ENCODE measurements at regions not wholly inside any gene's neighbourhood (a gene's known extent, or its start where the extent isn't known, plus 50 kb on each side); places are given as distances from the start of the nearest gene placed in this dataset.

DNA sequence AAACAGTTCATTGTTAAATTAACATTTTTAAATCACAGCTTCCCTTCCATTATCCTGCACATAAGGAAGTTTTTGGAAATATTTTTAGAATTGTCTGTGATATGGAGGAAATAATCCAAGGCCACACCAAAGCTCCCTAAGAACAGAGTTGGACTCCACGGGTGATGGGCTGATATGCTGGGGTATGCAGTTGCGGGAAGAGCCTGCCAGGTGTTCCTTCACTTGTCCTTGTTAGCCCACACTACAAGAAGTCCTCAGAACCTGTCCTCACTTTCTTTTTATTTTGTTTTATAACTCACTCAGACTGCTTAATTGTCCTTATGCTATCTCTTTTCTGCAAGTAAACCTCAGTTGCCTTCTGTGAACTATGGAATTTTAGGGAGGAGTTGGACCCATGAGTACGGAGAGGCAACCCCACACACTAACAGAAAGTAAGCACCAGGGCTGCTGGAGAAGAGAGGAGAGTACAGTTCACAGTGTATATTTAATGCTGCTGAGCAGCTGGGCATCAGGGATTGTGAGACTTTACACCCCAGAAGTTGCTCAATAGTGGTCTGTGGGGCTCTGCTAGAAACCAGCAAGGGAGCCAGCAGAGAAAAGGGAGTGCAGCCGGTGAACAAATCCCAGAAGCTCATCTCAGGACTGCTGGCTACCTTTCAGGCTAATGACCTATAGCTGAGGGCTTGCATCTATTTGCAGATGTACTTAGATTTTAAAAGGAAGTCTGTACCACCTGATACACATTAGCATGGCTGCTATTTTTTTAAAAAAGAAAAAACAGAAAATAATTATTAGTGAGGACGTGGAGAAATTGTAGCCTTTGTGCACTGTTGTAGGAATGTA is 64.6 kb upstream of the FOXN2 start:
- Histone ChIP-seq H3K4me1 (ENCODE audit: control insufficient read depth, insufficient read depth, low read length) (peaks cover 14% of the 10 kb centered on the region), H3K4me3 (ENCODE audit: low read length) (no peak overlapping the region), H3K27me3 (ENCODE audit: control insufficient read depth, insufficient read depth, low read length) (no peaks in the 10 kb centered on the region), H3K36me3 (ENCODE audit: control insufficient read depth, insufficient read depth, low read length) (no peaks in the 10 kb centered on the region), H3K27ac (ENCODE audit: low read depth, low read length) (no peak overlapping the region), H3K9ac (ENCODE audit: low read length) (no peak overlapping the region)

DNA sequence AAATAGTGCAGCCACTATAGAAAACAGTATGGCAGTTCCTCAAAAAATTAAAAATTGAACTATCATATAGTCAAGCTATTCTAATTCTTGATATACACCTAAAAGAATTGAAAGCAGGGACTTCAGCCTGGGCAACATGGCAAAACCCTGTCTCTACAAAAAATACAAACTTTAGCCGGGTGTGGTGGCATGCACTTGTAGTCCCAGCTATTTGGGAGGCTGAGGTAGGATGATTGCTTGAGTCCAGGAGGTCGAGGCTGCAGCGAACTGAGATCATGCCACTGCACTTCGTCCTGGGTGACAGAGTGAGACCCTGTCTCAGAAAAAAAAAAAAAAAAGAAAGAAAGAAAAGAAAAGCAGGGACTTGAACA is 64.0 kb upstream of the FOXN2 start:
- Histone ChIP-seq H3K27ac (ENCODE audit: low read depth, low read length) (no peak overlapping the region), H3K27me3 (ENCODE audit: control insufficient read depth, insufficient read depth, low read length) (no peaks in the 10 kb centered on the region), H3K9ac (ENCODE audit: low read length) (no peak overlapping the region)

DNA sequence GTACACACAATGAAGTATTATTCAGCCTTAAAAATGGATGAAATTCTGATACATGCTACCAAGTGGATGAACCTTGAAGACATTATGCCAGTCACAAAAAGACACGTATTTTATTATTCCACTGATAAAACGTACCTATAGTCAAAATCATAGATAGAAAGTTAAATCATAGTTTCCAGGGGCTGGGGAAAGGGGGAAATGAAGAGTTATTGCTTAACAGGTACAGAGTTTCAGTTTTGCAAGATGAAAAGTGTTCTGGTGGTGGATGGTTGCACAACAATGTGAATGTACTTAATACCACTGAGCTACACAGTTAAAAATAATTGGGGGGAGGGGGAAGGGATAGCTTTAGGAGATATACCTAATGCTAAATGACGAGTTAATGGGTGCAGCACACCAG is 63.5 kb upstream of the FOXN2 start:
- H3K4me1 ChIP-seq (ENCODE audit: control insufficient read depth, insufficient read depth, low read length) = peaks cover 14% of the 10 kb centered on the region

More for the DNA sequence above, 64.0 kb upstream of the FOXN2 start:
- Histone ChIP-seq H3K36me3 (ENCODE audit: control insufficient read depth, insufficient read depth, low read length) (no peaks in the 10 kb centered on the region), H3K4me1 (ENCODE audit: control insufficient read depth, insufficient read depth, low read length) (peaks cover 14% of the 10 kb centered on the region), H3K4me3 (ENCODE audit: low read length) (no peak overlapping the region)

DNA sequence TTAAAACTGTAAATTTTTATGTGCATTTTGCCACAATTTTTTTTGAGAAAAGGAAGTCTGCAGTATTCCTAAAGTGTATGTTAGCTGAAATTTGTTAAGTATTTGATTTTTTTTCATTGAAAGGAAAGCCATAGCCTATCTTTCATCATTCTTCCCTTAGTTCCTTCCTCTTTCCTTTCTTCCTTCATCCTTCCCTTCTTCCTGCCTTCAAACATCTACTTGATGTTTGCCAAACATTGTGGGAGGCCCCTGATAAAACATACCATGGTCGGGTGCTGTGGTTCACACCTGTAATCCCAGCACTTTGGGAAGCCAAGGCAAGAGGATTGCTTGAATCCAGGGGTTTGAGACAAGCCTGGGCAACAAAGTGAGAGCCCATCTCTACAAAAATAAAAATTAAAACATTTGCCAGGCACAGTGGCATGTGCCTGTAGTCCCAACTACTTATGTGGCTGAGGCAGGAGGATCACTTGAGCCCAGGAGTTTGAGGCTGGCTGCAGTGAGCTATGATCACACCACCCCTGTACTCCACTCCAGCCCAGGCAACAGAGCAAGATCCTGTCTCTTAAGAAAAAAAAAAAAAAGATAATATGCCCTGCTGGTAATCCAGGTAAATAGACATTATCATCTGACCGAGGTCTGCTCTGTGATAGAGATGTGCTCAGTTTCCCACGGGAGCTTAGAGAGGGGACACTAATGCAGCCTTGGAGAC is 62.9 kb upstream of the FOXN2 start:
- H3K4me1 ChIP-seq (ENCODE audit: control insufficient read depth, insufficient read depth, low read length) = peaks cover 14% of the 10 kb centered on the region
- H3K27me3 ChIP-seq (ENCODE audit: control insufficient read depth, insufficient read depth, low read length) = no peaks in the 10 kb centered on the region
- no peak overlapping the region for H3K9ac ChIP-seq (ENCODE audit: low read length)
- no peak overlapping the region for H3K4me3 ChIP-seq (ENCODE audit: low read length)
- no peak overlapping the region for H3K27ac ChIP-seq (ENCODE audit: low read depth, low read length)
- no peaks in the 10 kb centered on the region for H3K36me3 ChIP-seq (ENCODE audit: control insufficient read depth, insufficient read depth, low read length)

More for the DNA sequence above, 63.5 kb upstream of the FOXN2 start:
- Histone ChIP-seq H3K36me3 (ENCODE audit: control insufficient read depth, insufficient read depth, low read length) (no peaks in the 10 kb centered on the region), H3K9ac (ENCODE audit: low read length) (no peak overlapping the region), H3K27ac (ENCODE audit: low read depth, low read length) (no peak overlapping the region), H3K27me3 (ENCODE audit: control insufficient read depth, insufficient read depth, low read length) (no peaks in the 10 kb centered on the region), H3K4me3 (ENCODE audit: low read length) (no peak overlapping the region)

DNA sequence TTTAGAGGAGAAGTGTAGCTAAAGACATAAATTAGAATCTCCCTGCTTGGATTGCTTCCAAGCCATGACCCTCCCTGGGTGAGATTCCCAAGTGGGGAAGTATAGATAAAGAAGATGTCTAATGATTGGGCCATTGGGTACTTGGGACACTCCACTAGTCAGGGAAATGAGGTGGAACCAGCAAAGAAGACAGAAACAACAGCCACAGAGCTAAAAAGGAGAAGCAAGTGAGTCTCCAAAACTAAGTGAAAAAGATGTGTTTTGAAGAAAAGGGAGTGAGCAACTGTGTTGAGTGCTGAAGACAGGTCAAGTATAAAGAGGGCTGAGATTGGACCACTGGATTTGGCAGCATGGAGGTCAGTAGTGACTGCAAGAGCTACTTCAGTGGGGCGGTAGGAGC is 61.2 kb upstream of the FOXN2 start:
- H3K4me1 ChIP-seq (ENCODE audit: control insufficient read depth, insufficient read depth, low read length) = peaks cover 14% of the 10 kb centered on the region
- no peaks in the 10 kb centered on the region for H3K27me3 ChIP-seq (ENCODE audit: control insufficient read depth, insufficient read depth, low read length)
- no peaks in the 10 kb centered on the region for H3K36me3 ChIP-seq (ENCODE audit: control insufficient read depth, insufficient read depth, low read length)
- no peak overlapping the region for H3K4me3 ChIP-seq (ENCODE audit: low read length)
- H3K9ac ChIP-seq (ENCODE audit: low read length) = no peak overlapping the region
- no peak overlapping the region for H3K27ac ChIP-seq (ENCODE audit: low read depth, low read length)

DNA sequence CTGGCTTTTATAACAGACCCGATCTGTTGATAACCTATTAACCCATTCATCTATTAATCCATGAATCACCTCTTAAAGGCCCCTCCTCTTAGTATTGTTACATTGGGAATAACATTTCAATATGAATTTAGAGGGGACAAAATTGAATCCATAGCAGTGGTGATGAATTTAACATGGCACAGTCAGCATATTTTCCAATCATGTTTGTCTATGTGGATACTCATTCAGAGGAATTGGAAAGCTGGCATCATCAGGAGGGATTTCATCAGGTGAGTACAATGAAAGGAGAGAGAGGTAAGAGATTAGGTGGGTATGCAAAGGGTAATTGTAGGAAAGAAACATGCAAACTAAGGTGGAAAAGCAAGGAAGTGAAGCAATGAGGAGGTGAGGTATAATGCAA is 59.6 kb upstream of the FOXN2 start:
- Histone ChIP-seq H3K4me1 (ENCODE audit: control insufficient read depth, insufficient read depth, low read length) (peaks cover 3% of the 10 kb centered on the region), H3K36me3 (ENCODE audit: control insufficient read depth, insufficient read depth, low read length) (no peaks in the 10 kb centered on the region), H3K4me3 (ENCODE audit: low read length) (no peak overlapping the region), H3K27me3 (ENCODE audit: control insufficient read depth, insufficient read depth, low read length) (no peaks in the 10 kb centered on the region), H3K27ac (ENCODE audit: low read depth, low read length) (no peak overlapping the region), H3K9ac (ENCODE audit: low read length) (no peak overlapping the region)

DNA sequence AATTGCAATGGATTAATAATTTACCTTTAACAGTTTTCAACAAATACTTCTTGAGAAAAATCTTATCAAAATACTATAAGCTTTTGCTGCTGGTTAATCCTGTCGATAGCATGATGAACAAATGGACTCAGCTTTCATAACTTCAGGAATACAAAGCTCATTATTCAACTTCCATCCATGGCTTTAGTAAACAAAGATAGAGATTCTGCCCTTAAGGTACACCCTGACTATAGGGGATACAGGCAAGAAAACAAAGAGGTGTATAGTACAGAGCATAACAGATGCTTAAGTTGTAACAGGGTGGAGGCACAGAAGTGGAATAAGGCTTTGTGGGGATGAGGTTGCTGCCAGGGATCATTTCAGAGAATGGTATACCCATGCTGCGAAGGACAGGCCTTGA is 57.0 kb upstream of the FOXN2 start:
- H3K4me1 ChIP-seq (ENCODE audit: control insufficient read depth, insufficient read depth, low read length) = no peaks in the 10 kb centered on the region
- H3K36me3 ChIP-seq (ENCODE audit: control insufficient read depth, insufficient read depth, low read length) = no peaks in the 10 kb centered on the region
- no peak overlapping the region for H3K4me3 ChIP-seq (ENCODE audit: low read length)
- H3K27ac ChIP-seq (ENCODE audit: low read depth, low read length) = no peak overlapping the region
- H3K27me3 ChIP-seq (ENCODE audit: control insufficient read depth, insufficient read depth, low read length) = no peaks in the 10 kb centered on the region
- H3K9ac ChIP-seq (ENCODE audit: low read length) = no peak overlapping the region

DNA sequence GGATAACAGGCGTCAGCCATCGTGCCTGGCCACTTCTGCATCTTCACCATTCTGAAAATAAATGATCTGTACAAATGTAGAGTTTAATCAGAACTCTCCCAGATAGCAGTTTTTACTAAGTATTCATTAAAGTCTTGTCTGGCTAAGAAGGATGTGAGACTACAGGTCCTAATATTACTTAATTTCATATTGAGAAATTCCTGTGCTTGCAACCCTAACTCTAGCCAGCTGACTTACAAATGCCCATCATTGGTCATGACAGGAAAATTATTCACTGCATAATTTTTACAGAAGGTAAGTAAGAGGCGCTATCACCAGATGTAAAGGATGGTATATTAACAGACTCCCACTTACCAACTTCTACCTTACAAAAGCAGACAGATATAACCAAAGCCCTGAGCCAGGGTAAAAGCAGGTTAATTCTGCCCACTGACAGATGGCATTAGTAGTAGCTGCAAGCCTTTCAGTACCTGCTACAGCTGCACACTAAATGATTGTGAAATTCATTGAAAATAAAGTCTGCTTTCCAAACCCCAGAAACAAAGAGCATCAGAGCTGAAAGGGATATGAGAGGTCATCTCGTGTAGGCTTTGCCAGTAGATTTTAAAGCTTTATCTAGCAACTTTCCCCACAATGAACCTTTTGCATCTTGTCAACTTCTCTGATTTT is 55.9 kb upstream of the FOXN2 start:
- no peaks in the 10 kb centered on the region for H3K4me1 ChIP-seq (ENCODE audit: control insufficient read depth, insufficient read depth, low read length)
- no peaks in the 10 kb centered on the region for H3K36me3 ChIP-seq (ENCODE audit: control insufficient read depth, insufficient read depth, low read length)
- no peaks in the 10 kb centered on the region for H3K27me3 ChIP-seq (ENCODE audit: control insufficient read depth, insufficient read depth, low read length)
- no peak overlapping the region for H3K9ac ChIP-seq (ENCODE audit: low read length)
- no peak overlapping the region for H3K4me3 ChIP-seq (ENCODE audit: low read length)
- H3K27ac ChIP-seq (ENCODE audit: low read depth, low read length) = no peak overlapping the region

DNA sequence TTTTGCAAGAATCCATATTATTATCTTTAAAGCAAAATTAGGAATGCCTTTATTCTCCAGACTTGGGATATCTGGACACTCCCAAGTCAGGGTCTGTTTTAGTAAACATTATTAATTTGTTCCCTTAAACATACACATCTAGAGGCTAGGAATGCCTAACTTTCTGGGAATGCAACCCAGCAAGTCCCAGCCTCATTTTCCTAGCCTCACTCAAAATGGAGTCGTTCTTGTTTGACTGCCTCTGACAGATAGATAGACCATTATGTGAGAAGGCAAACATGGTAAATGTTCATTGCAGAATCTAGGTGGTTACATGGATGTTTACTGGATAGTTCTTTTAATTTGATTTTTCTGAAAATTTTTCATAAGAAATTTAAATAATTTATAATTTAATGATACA is 54.7 kb upstream of the FOXN2 start:
- no peaks in the 10 kb centered on the region for H3K4me1 ChIP-seq (ENCODE audit: control insufficient read depth, insufficient read depth, low read length)
- H3K36me3 ChIP-seq (ENCODE audit: control insufficient read depth, insufficient read depth, low read length) = no peaks in the 10 kb centered on the region
- H3K27ac ChIP-seq (ENCODE audit: low read depth, low read length) = no peak overlapping the region
- H3K4me3 ChIP-seq (ENCODE audit: low read length) = no peak overlapping the region
- no peak overlapping the region for H3K9ac ChIP-seq (ENCODE audit: low read length)
- H3K27me3 ChIP-seq (ENCODE audit: control insufficient read depth, insufficient read depth, low read length) = no peaks in the 10 kb centered on the region

DNA sequence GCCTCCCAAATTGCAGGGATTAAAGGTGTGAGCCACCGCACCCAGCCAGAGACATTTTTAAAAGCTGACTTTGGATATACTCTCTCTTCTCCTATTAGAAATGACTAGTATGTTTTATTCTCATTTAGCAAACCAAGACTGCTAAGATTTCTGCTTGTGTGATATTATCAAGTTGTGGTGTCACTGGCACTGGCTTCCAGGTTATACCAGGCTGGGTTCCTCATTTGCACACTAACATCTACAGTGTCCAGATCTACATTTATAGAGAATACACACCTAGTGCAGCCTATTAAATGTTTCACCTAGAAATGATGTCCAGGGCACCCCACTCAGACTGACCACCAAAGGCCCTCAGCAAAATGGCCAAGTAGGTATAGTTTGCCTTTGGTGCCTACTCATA is 49.9 kb upstream of the FOXN2 start:
- H3K4me1 ChIP-seq (ENCODE audit: control insufficient read depth, insufficient read depth, low read length) = no peaks in the 10 kb centered on the region
- H3K27me3 ChIP-seq (ENCODE audit: control insufficient read depth, insufficient read depth, low read length) = no peaks in the 10 kb centered on the region
- H3K4me3 ChIP-seq (ENCODE audit: low read length) = no peak overlapping the region
- no peaks in the 10 kb centered on the region for H3K36me3 ChIP-seq (ENCODE audit: control insufficient read depth, insufficient read depth, low read length)
- H3K27ac ChIP-seq (ENCODE audit: low read depth, low read length) = no peak overlapping the region
- no peak overlapping the region for H3K9ac ChIP-seq (ENCODE audit: low read length)
